Erythroblast (primary cell): ENCODE measurements at regions not wholly inside any gene's neighbourhood (a gene's known extent, or its start where the extent isn't known, plus 50 kb on each side); places are given as distances from the start of the nearest gene placed in this dataset.

ENCODE experiments used
- GATA1 ChIP-seq: IDR thresholded peaks from 2 replicates; pipeline ENCODE4 v1.6.1; 2011; ENCODE audit warnings: low read depth, mild to moderate bottlenecking, control low read depth, low read length, moderate library complexity
- POLR2A ChIP-seq: IDR thresholded peaks from 2 replicates; pipeline ENCODE4 v1.6.1; 2011; ENCODE audit warnings: mild to moderate bottlenecking, low read length

DNA sequence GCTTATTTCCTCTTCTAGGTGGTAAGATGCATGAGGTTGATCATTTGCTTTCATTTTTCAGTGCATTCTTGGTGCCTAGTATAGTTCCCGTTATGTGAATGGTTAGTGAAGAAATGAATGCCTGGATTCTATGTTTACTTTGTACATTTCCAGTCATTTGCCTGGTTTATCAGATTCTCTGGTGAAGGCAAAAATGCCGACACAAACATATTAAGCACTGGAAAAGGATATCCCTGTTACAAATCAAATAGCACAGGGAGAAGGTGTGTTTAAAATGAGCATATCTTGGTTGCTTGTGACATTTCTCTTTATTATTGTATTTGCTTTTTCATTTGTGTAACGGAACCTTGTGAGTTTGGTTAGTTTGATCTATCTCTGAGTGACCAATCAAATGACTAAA, 211.3 kb downstream of the MBL2 start:
- no peak for TF ChIP-seq POLR2A
- no peak for TF ChIP-seq GATA1
